ENCODE measurements at regions not wholly inside any gene's neighbourhood (a gene's known extent, or its start where the extent isn't known, plus 50 kb on each side); places are given as distances from the start of the nearest gene placed in this dataset.

GRCh38 chrX:111020283-111020682 lies 75.7 kb upstream of the PAK3 start:
- H3K27me3 Mint-ChIP-seq = no peaks in the 10 kb centered on the region
- peaks cover 9% of the 10 kb centered on the region for H3K9me3 Mint-ChIP-seq (ENCODE audit: low read depth)

GRCh38 chrX:111013778-111014455 lies 82.1 kb upstream of the PAK3 start:
- Mint-ChIP-seq H3K27ac (peak overlapping the region; percentile 30), H3K27me3 (peaks cover 8% of the 10 kb centered on the region), H3K9me3 (ENCODE audit: low read depth) (no peaks in the 10 kb centered on the region), H3K36me3 (ENCODE audit: insufficient read depth) (no peaks in the 10 kb centered on the region), H3K4me3 (ENCODE audit: low read depth) (no peak overlapping the region), H3K4me1 (ENCODE audit: low read depth) (peaks cover 8% of the 10 kb centered on the region)
- DNase-seq (ENCODE audit: low spot score, unreplicated experiment) = no peak
- TF ChIP-seq CTCF (IDR thresholded peaks at IDR 0.05; ENCODE audit: unreplicated experiment) = no peak

More at GRCh38 chrX:111020283-111020682, 75.7 kb upstream of the PAK3 start:
- no peaks in the 10 kb centered on the region for H3K36me3 Mint-ChIP-seq (ENCODE audit: insufficient read depth)
- no peak overlapping the region for H3K4me3 Mint-ChIP-seq (ENCODE audit: low read depth)
- no peak for TF ChIP-seq CTCF (IDR thresholded peaks at IDR 0.05; ENCODE audit: unreplicated experiment)
- no peak for DNase-seq (ENCODE audit: low spot score, unreplicated experiment)
- no peak overlapping the region for H3K27ac Mint-ChIP-seq
- H3K4me1 Mint-ChIP-seq (ENCODE audit: low read depth) = no peaks in the 10 kb centered on the region

GRCh38 chrX:111010111-111010510 lies 85.9 kb upstream of the PAK3 start:
- Mint-ChIP-seq H3K27ac (no peak overlapping the region), H3K27me3 (peaks cover 13% of the 10 kb centered on the region), H3K4me1 (ENCODE audit: low read depth) (peaks cover 8% of the 10 kb centered on the region), H3K36me3 (ENCODE audit: insufficient read depth) (no peaks in the 10 kb centered on the region), H3K9me3 (ENCODE audit: low read depth) (no peaks in the 10 kb centered on the region), H3K4me3 (ENCODE audit: low read depth) (no peak overlapping the region)
- no peak for TF ChIP-seq CTCF (IDR thresholded peaks at IDR 0.05; ENCODE audit: unreplicated experiment)
- DNase-seq (ENCODE audit: low spot score, unreplicated experiment) = no peak

GRCh38 chrX:111009256-111009655 lies 86.7 kb upstream of the PAK3 start:
- Mint-ChIP-seq H3K4me3 (ENCODE audit: low read depth) (no peak overlapping the region), H3K36me3 (ENCODE audit: insufficient read depth) (no peaks in the 10 kb centered on the region), H3K9me3 (ENCODE audit: low read depth) (no peaks in the 10 kb centered on the region), H3K4me1 (ENCODE audit: low read depth) (peaks cover 6% of the 10 kb centered on the region), H3K27me3 (peaks cover 13% of the 10 kb centered on the region), H3K27ac (no peak overlapping the region)
- no peak for TF ChIP-seq CTCF (IDR thresholded peaks at IDR 0.05; ENCODE audit: unreplicated experiment)
- no peak for DNase-seq (ENCODE audit: low spot score, unreplicated experiment)

- DNase-seq (ENCODE audit: low spot score, unreplicated experiment) = no peak
- H3K9me3 Mint-ChIP-seq (ENCODE audit: low read depth) = no peaks in the 10 kb centered on the region
- no peak overlapping the region for H3K27ac Mint-ChIP-seq
- H3K4me3 Mint-ChIP-seq (ENCODE audit: low read depth) = no peak overlapping the region
- H3K4me1 Mint-ChIP-seq (ENCODE audit: low read depth) = no peaks in the 10 kb centered on the region
- H3K36me3 Mint-ChIP-seq (ENCODE audit: insufficient read depth) = no peaks in the 10 kb centered on the region
- peaks cover 21% of the 10 kb centered on the region for H3K27me3 Mint-ChIP-seq
- no peak for TF ChIP-seq CTCF (IDR thresholded peaks at IDR 0.05; ENCODE audit: unreplicated experiment)
These were observed 87.9 kb upstream of the PAK3 start for GRCh38 chrX:111008126-111008525.

All from progenitor cell of endocrine pancreas (in vitro differentiated cells).